GM23338 (cell line): ENCODE measurements at regions not wholly inside any gene's neighbourhood (a gene's known extent, or its start where the extent isn't known, plus 50 kb on each side); places are given as distances from the start of the nearest gene placed in this dataset.

ENCODE experiments used
- CREB1 ChIP-seq: fragments of 250-450 bp; sonication (Bioruptor Pico); IDR thresholded peaks from 2 replicates; pipeline ENCODE4 v1.5.0; 2020; ENCODE audit warnings: low read depth, mild to moderate bottlenecking, moderate library complexity
- CTCF ChIP-seq, 2 experiments: fragments of 200-600 bp in 1 of 2; sonication (generic) in 1 of 2; conservative IDR thresholded peaks; 2 replicates each; pipeline versions ENCODE4 v1.5.1 to v1.6.1; 2016 to 2017; ENCODE audit warnings: antibody characterized with exemption in 2 of 2, low read depth in 2 of 2, mild to moderate bottlenecking in 2 of 2, moderate library complexity in 1 of 2
- ETS1 ChIP-seq: IDR thresholded peaks from 2 replicates; pipeline ENCODE4 v1.6.1; 2016; ENCODE audit warnings: antibody characterized with exemption
- EZH2phosphoT487 ChIP-seq: fragments of 200-600 bp; sonication (generic); IDR thresholded peaks from one replicate; pipeline ENCODE4 v1.8.1; 2018; ENCODE audit warnings: antibody characterized with exemption; ENCODE audit not compliant: unreplicated experiment
- JUNB ChIP-seq: IDR thresholded peaks from one replicate; pipeline ENCODE4 v1.6.1; 2016; ENCODE audit warnings: antibody characterized with exemption; ENCODE audit not compliant: unreplicated experiment
- NANOG ChIP-seq: IDR thresholded peaks from 2 replicates; pipeline ENCODE4 v1.6.1; 2016; ENCODE audit warnings: antibody characterized with exemption, borderline replicate concordance
- POLR2AphosphoS5 ChIP-seq: IDR thresholded peaks from 2 replicates; pipeline ENCODE4 v1.6.1; 2016; ENCODE audit warnings: antibody characterized with exemption, low read depth
- REST ChIP-seq: IDR thresholded peaks from one replicate; pipeline ENCODE4 v1.6.1; 2018; ENCODE audit warnings: antibody characterized with exemption; ENCODE audit not compliant: unreplicated experiment
- ZNF114 ChIP-seq: fragments of 250-450 bp; sonication (Bioruptor Pico); IDR thresholded peaks from 2 replicates; pipeline ENCODE4 v1.5.0; 2020; ENCODE audit warnings: mild to moderate bottlenecking, moderate library complexity
- ZNF331 ChIP-seq: fragments of 250-450 bp; sonication (Bioruptor Pico); IDR thresholded peaks from 2 replicates; pipeline ENCODE4 v1.5.0; 2020; ENCODE audit warnings: low read depth, mild to moderate bottlenecking, moderate library complexity
- ZNF462 ChIP-seq: fragments of 250-450 bp; sonication (Bioruptor Pico); IDR thresholded peaks from 2 replicates; pipeline ENCODE4 v1.5.0; 2020; ENCODE audit warnings: mild to moderate bottlenecking, moderate library complexity

- TF ChIP-seq ZNF462 (CRISPR knock-in tag): no peak
- TF ChIP-seq ZNF114 (CRISPR knock-in tag): no peak
- no peak for TF ChIP-seq EZH2phosphoT487
- TF ChIP-seq POLR2AphosphoS5: no peak
- TF ChIP-seq CTCF (conservative IDR thresholded peaks at IDR 0.05; ENCODE audit: low read depth in 2 of 2): no peak
- no peak for TF ChIP-seq CREB1
- no peak for TF ChIP-seq NANOG
- TF ChIP-seq REST: no peak
- no peak for TF ChIP-seq JUNB
- no peak for TF ChIP-seq ZNF331 (CRISPR knock-in tag)
- no peak for TF ChIP-seq ETS1
Observed at GRCh38 chr1:64335636-64336035, 132.2 kb downstream of the UBE2U start (continued).
